Stomach (tissue), 8 donors: ENCODE measurements at regions not wholly inside any gene's neighbourhood (a gene's known extent, or its start where the extent isn't known, plus 50 kb on each side); places are given as distances from the start of the nearest gene placed in this dataset.

Experiments used
- DNase-seq, 2 donors: peaks; one replicate each; pipeline versions ENCODE4 v3.0.0 to v3.0.0-alpha.2; 2013 to 2019
- H3K27ac ChIP-seq, 5 donors: fragments of 200-600 bp in 4 of 5; sonication (generic) in 4 of 5; one replicate each; pipeline ENCODE4 v1.5.1; 2013 to 2019; ENCODE audit warnings: mild to moderate bottlenecking in 1 of 5, moderate library complexity in 1 of 5
- H3K27me3 ChIP-seq, 3 donors: fragments of 200-600 bp; sonication (generic); one replicate each; pipeline ENCODE4 v1.5.1; 2017 to 2019; ENCODE audit warnings: mixed run types in 1 of 3
- H3K36me3 ChIP-seq, 4 donors: fragments of 200-600 bp; sonication (generic); 1 replicate in 3 of 4; 2 replicates in 1 of 4; pipeline ENCODE4 v1.5.1; 2016 to 2019
- H3K4me1 ChIP-seq, 4 donors: fragments of 200-600 bp; sonication (generic); one replicate each; pipeline ENCODE4 v1.5.1; 2016 to 2019
- H3K4me3 ChIP-seq, 4 donors: fragments of 200-600 bp; sonication (generic) in 3 of 4; one replicate each; pipeline ENCODE4 v1.5.1; 2016 to 2019; ENCODE audit warnings: mild to moderate bottlenecking in 1 of 4
- H3K9me3 ChIP-seq, 4 donors: fragments of 200-600 bp; sonication (generic); one replicate each; pipeline ENCODE4 v1.5.1; 2016 to 2019
- EP300 ChIP-seq: sonication (generic); formaldehyde crosslinking; IDR thresholded peaks from one replicate; pipeline ENCODE4 v1.6.1; 2017; ENCODE audit warnings: antibody characterized with exemption
- POLR2A ChIP-seq, 4 donors: fragments of 450-650 bp; IDR thresholded peaks; one replicate each; pipeline ENCODE4 v1.6.1; 2016; ENCODE audit warnings: antibody characterized with exemption in 4 of 4, control low read depth in 2 of 4, mild to moderate bottlenecking in 1 of 4, moderate library complexity in 1 of 4
- POLR2AphosphoS5 ChIP-seq, 3 donors: sonication (generic); formaldehyde crosslinking; IDR thresholded peaks; one replicate each; pipeline ENCODE4 v1.6.1; 2016; ENCODE audit warnings: antibody characterized with exemption in 3 of 3
- WGBS, 5 donors: extraction: QIAGEN DNeasy Blood & Tissue Kit in 3 of 5; methylation state at CpG; one replicate each; pipeline versions ENCODE4 v1.1.5 to v1.1.7; 2013 to 2018; 5-methylcytosine and 5-hydroxymethylcytosine counted together
- intact Hi-C: fragments of 100-400 bp; cut with DNase I; formaldehyde crosslinking; loops from one replicate; pipeline ENCODE4 v1.15.1; 2023; ENCODE audit warnings: low total_unique reads
- TF ChIP-seq, protein P1 (sequence below), 7 experiments: fragments of 450-650 bp in 4 of 7; fragments of 200-600 bp in 3 of 7; sonication (generic) in 3 of 7; IDR thresholded peaks; one replicate each; pipeline ENCODE4 v1.5.1; 2016 to 2019; ENCODE audit warnings: antibody characterized with exemption in 7 of 7, control low read depth in 2 of 7, mild to moderate bottlenecking in 1 of 7
- donor health status: healthy with polysubstance abuse.
- donor health status: Bipolar disorder and iron deficiency.
- donor health status: healthy.

DNA sequence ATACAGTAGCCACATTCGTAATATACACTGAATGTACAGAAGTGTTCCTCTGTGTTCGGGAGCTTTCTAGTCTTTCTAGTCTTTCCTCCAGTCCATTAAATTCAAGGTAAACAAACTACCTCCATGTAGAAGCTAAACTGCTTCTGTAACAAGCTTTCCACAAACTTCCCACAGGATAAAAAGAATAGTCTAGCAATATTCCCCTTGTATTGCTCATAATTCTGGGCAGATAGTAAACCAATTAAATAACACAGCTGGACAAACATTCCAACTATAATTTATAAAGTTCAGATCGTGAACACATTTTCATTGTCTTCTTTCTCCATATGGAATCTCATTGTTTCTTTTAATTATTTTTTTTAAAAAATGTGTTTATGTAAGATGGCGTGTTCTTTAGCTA is 307.2 kb downstream of the AEBP2 start:
- Histone ChIP-seq H3K4me1 (no peaks in the 10 kb centered on the region), H3K27me3 (no peaks in the 10 kb centered on the region), H3K36me3 (no peaks in the 10 kb centered on the region), H3K27ac (no peak overlapping the region), H3K9me3 (peaks cover 0 to 8% (median 3%) of the 10 kb centered on the region in 4 donors), H3K4me3 (no peak overlapping the region)
- TF ChIP-seq POLR2AphosphoS5 (IDR thresholded peaks at IDR 0.05), result no peak
- TF ChIP-seq, protein P1, sequence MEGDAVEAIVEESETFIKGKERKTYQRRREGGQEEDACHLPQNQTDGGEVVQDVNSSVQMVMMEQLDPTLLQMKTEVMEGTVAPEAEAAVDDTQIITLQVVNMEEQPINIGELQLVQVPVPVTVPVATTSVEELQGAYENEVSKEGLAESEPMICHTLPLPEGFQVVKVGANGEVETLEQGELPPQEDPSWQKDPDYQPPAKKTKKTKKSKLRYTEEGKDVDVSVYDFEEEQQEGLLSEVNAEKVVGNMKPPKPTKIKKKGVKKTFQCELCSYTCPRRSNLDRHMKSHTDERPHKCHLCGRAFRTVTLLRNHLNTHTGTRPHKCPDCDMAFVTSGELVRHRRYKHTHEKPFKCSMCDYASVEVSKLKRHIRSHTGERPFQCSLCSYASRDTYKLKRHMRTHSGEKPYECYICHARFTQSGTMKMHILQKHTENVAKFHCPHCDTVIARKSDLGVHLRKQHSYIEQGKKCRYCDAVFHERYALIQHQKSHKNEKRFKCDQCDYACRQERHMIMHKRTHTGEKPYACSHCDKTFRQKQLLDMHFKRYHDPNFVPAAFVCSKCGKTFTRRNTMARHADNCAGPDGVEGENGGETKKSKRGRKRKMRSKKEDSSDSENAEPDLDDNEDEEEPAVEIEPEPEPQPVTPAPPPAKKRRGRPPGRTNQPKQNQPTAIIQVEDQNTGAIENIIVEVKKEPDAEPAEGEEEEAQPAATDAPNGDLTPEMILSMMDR (IDR thresholded peaks at IDR 0.05), result no peak
- no peak for TF ChIP-seq POLR2A (IDR thresholded peaks at IDR 0.05)
- no peak for TF ChIP-seq EP300
- 74 to 85% (median 78%) methylated on average over 4 of the region's 4 CpGs for WGBS, 5 donors
- intact Hi-C loops, result loop anchor here (10.0 kb wide), 1 partner anchor 858 kb away; no protein-coding TSS in a partner anchor
- DNase-seq, result no peak

DNA sequence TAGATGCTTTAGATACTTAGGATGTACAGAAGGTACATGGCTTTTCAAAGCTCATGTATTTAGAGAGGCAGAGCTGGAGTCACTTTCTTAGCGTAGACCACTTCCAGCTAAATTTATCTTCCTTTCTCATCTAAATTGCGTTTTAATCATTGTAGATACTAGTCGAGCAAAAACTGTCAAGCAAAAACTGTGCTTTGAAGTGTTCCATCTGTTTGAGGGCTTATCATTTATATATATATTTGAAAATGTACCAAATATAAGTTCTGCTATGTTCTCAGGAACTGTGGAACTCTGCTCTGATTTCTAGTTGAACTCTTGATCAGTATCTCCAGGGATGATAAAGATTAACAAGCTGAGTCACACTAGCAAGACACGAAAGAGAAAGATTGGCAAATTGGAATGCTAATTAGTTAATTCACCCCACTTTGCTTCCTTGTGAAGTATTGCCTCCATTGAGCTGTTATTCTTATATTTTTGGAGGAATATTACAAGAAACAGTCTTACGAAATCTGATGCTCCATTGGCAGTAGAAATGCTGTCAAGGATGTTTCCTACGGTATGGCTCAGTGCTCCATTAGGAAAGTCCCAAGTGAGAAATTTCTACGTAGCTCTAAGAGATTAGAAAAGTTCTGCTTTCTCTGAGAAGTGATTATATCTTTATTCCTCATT is 310.7 kb downstream of the AEBP2 start:
- no peak overlapping the region for H3K4me3 ChIP-seq
- intact Hi-C loops, result loop anchor here (10.0 kb wide), 1 partner anchor 855 kb away; no protein-coding TSS in a partner anchor
- no peaks in the 10 kb centered on the region for H3K36me3 ChIP-seq
- WGBS, 5 donors, result 72 to 78% (median 75%) methylated on average over 7 of the region's 7 CpGs
- peaks cover 0 to 26% (median 9%) of the 10 kb centered on the region in 4 donors for H3K9me3 ChIP-seq
- H3K27me3 ChIP-seq, result no peaks in the 10 kb centered on the region
- DNase-seq, result peak in 1 of 2 donors; percentile 21
- no peaks in the 10 kb centered on the region for H3K4me1 ChIP-seq
- TF ChIP-seq POLR2AphosphoS5 (IDR thresholded peaks at IDR 0.05) (no peak), POLR2A (IDR thresholded peaks at IDR 0.05) (no peak), EP300 (no peak)
- TF ChIP-seq, protein P1 (IDR thresholded peaks at IDR 0.05), result no peak
- H3K27ac ChIP-seq, result no peak overlapping the region

DNA sequence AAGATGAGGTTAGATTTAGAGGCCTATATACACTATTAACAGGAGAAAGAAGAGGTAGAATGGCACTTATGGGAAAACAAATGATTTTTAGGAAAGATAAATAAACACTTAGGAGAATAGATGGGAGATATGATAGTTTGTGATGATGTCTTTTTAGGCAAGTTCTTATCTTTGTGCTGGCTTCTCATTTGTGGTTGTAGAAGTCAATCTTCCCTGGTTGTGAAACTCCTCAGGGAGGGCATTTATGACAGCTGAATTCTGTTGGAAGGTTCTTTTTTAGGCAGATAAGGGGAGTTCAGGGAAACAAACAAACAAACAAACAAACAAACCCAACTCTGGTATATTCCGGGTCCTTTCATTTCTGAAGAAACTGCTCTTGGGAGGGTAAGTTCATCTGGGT is 311.8 kb downstream of the AEBP2 start:
- Histone ChIP-seq H3K36me3 (no peaks in the 10 kb centered on the region), H3K4me3 (no peak overlapping the region), H3K9me3 (peaks cover 0 to 26% (median 9%) of the 10 kb centered on the region in 4 donors), H3K27me3 (no peaks in the 10 kb centered on the region), H3K4me1 (no peaks in the 10 kb centered on the region), H3K27ac (no peak overlapping the region)
- intact Hi-C loops, result no loop called here
- no peak for TF ChIP-seq POLR2A (IDR thresholded peaks at IDR 0.05)
- TF ChIP-seq EP300, result no peak
- no peak for TF ChIP-seq POLR2AphosphoS5 (IDR thresholded peaks at IDR 0.05)
- TF ChIP-seq, protein P1 (IDR thresholded peaks at IDR 0.05), result no peak
- no peak for DNase-seq
- WGBS, 5 donors, result 83 to 95% (median 92%) methylated on average over 1 of the region's 1 CpG

DNA sequence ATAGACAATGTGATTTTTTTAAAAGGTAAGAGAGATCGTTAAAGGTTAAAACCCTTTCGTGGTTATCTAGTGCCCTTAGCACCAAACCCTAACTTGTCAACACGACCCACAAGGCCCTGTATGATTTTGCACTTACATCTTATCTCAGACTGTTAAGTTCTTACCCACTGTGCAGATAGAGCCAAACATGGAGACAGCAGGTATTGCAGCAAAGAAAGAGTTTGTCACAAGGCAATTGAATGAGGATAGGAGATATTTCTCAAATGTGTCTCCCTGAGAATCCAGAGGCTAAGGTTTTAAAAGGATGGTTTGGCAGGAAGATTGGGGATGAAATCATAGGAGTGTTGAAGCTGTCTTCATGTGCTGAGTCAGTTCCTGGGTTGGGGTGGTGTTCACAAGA is 313.4 kb downstream of the AEBP2 start:
- TF ChIP-seq POLR2A (IDR thresholded peaks at IDR 0.05) (no peak), POLR2AphosphoS5 (IDR thresholded peaks at IDR 0.05) (no peak), EP300 (no peak)
- TF ChIP-seq, protein P1 (IDR thresholded peaks at IDR 0.05), result no peak
- no peak for DNase-seq
- H3K9me3 ChIP-seq, result peaks cover 0 to 26% (median 9%) of the 10 kb centered on the region in 4 donors

More for the DNA sequence above, 313.4 kb downstream of the AEBP2 start:
- H3K4me1 ChIP-seq, result no peaks in the 10 kb centered on the region
- H3K36me3 ChIP-seq, result no peaks in the 10 kb centered on the region
- WGBS, 5 donors, result 60 to 75% (median 63%) methylated on average over 3 of the region's 3 CpGs
- H3K27ac ChIP-seq, result no peak overlapping the region
- H3K27me3 ChIP-seq, result no peaks in the 10 kb centered on the region
- H3K4me3 ChIP-seq, result no peak overlapping the region
- intact Hi-C loops, result no loop called here
